ENCODE measurements at regions not wholly inside any gene's neighbourhood (a gene's known extent, or its start where the extent isn't known, plus 50 kb on each side); places are given as distances from the start of the nearest gene placed in this dataset.

DNA sequence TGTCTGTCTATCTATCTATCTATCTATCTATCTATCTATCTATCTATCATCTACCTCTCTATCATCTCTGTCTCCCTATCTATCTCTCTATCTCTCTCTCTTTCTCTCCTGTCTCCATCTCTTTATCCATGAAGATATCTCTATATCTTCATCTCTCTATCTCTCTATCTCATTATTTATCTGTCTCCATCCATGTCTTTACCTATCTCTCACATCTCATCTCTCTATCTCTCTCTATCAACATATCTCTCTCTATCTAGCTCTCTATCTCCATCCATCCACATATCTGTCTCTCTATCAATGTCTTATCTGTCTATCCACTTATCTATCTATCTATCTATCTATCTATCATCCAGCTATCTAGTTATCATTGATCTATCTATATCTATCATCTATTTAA, 292.1 kb upstream of the IRX2 start:
- Histone ChIP-seq H3K9me3 (no peaks in the 10 kb centered on the region), H3K36me3 (replicated peaks in 1 of 2; ENCODE audit: insufficient read depth in 1 of 2, low read depth in 2 of 2) (no peaks in the 10 kb centered on the region), H3K27ac (no peak overlapping the region), H3K27me3 (no peaks in the 10 kb centered on the region), H3K4me1 (no peaks in the 10 kb centered on the region), H3K4me3 (no peak overlapping the region)
- no peak for DNase-seq
- intact Hi-C loops (cut with DNase I): no loop called here
- no peak for ATAC-seq
- TF ChIP-seq, protein P1, sequence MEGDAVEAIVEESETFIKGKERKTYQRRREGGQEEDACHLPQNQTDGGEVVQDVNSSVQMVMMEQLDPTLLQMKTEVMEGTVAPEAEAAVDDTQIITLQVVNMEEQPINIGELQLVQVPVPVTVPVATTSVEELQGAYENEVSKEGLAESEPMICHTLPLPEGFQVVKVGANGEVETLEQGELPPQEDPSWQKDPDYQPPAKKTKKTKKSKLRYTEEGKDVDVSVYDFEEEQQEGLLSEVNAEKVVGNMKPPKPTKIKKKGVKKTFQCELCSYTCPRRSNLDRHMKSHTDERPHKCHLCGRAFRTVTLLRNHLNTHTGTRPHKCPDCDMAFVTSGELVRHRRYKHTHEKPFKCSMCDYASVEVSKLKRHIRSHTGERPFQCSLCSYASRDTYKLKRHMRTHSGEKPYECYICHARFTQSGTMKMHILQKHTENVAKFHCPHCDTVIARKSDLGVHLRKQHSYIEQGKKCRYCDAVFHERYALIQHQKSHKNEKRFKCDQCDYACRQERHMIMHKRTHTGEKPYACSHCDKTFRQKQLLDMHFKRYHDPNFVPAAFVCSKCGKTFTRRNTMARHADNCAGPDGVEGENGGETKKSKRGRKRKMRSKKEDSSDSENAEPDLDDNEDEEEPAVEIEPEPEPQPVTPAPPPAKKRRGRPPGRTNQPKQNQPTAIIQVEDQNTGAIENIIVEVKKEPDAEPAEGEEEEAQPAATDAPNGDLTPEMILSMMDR (IDR thresholded peaks at IDR 0.05): no peak
- TF ChIP-seq POLR2A (IDR thresholded peaks at IDR 0.05): no peak

DNA sequence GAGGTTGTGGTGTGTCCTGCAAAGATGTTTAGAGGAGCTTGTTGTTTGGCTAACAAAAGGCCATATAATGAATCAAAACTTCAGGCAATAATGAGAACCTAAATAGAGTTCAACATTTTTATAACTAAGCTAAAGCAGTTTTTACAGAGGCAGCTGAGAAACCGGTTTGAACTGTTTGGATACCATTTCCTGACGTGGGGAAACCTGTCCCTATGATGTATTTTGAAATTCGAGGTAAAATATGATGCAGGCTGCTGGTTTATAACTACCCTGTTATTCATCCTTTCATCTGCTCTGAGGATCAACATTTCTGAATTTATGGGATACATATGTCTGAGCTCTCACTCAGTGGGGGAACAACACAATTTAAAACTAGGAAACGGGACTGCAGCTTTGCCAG, 289.5 kb upstream of the IRX2 start:
- Histone ChIP-seq H3K4me3 (no peak overlapping the region), H3K9me3 (no peaks in the 10 kb centered on the region), H3K4me1 (no peaks in the 10 kb centered on the region), H3K27me3 (no peaks in the 10 kb centered on the region), H3K36me3 (replicated peaks in 1 of 2; ENCODE audit: insufficient read depth in 1 of 2, low read depth in 2 of 2) (no peaks in the 10 kb centered on the region), H3K27ac (no peak overlapping the region)
- intact Hi-C loops (cut with DNase I): no loop called here
- ATAC-seq: no peak
- TF ChIP-seq, protein P1 (IDR thresholded peaks at IDR 0.05): no peak
- TF ChIP-seq POLR2A (IDR thresholded peaks at IDR 0.05): no peak
- no peak for DNase-seq
- WGBS, 2 donors: 36 to 40% methylated on average over 4 of the region's 4 CpGs

- H3K27me3 ChIP-seq: no peaks in the 10 kb centered on the region
- intact Hi-C loops (cut with DNase I): no loop called here
- WGBS, 2 donors: 50 to 75% methylated on average over 5 to 13 of the region's 14 CpGs
- H3K36me3 ChIP-seq (replicated peaks in 1 of 2; ENCODE audit: insufficient read depth in 1 of 2, low read depth in 2 of 2): no peaks in the 10 kb centered on the region
- H3K4me3 ChIP-seq: no peak overlapping the region
- DNase-seq (no peak), ATAC-seq (no peak)
- no peaks in the 10 kb centered on the region for H3K4me1 ChIP-seq
- TF ChIP-seq, protein P1 (IDR thresholded peaks at IDR 0.05): no peak
- TF ChIP-seq POLR2A (IDR thresholded peaks at IDR 0.05): no peak
- H3K9me3 ChIP-seq: no peaks in the 10 kb centered on the region
- no peak overlapping the region for H3K27ac ChIP-seq
Measured at GRCh38 chr5:3036041-3036788, 284.7 kb upstream of the IRX2 start.

- WGBS, 2 donors: 82 to 93% methylated on average over 5 of the region's 5 CpGs
- Histone ChIP-seq H3K27ac (no peak overlapping the region), H3K9me3 (no peaks in the 10 kb centered on the region), H3K36me3 (replicated peaks in 1 of 2; ENCODE audit: insufficient read depth in 1 of 2, low read depth in 2 of 2) (no peaks in the 10 kb centered on the region), H3K27me3 (no peaks in the 10 kb centered on the region), H3K4me3 (no peak overlapping the region), H3K4me1 (no peaks in the 10 kb centered on the region)
- no peak for ATAC-seq
- DNase-seq: no peak
- intact Hi-C loops (cut with DNase I): no loop called here
- TF ChIP-seq, protein P1 (IDR thresholded peaks at IDR 0.05): no peak
- TF ChIP-seq POLR2A (IDR thresholded peaks at IDR 0.05): no peak
Measured at GRCh38 chr5:3035452-3035851, 284.0 kb upstream of the IRX2 start.

DNA sequence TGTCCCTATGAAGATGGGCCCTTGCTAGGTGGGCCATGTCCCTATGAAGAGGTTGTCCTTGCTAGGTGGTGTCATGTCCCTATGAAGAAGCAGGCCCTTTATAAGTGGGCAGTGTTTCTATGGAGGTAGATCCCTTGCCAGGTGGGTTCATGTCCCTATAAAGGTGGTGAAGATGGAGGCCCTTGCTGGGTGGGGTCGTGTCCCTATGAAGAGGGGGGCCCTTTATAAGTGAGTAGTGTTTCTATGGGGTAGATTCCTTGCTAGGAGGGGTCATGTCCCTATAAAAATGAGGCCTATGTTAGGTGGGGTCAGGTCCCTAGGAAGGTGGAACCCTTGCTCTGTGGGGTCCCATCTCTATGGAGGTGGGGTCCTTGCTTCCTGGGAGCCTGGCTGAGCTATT, 283.4 kb upstream of the IRX2 start:
- Histone ChIP-seq H3K4me3 (no peak overlapping the region), H3K27ac (no peak overlapping the region), H3K9me3 (no peaks in the 10 kb centered on the region), H3K27me3 (no peaks in the 10 kb centered on the region), H3K36me3 (replicated peaks in 1 of 2; ENCODE audit: insufficient read depth in 1 of 2, low read depth in 2 of 2) (no peaks in the 10 kb centered on the region), H3K4me1 (no peaks in the 10 kb centered on the region)
- ATAC-seq (no peak), DNase-seq (no peak)
- no peak for TF ChIP-seq POLR2A (IDR thresholded peaks at IDR 0.05)
- TF ChIP-seq, protein P1 (IDR thresholded peaks at IDR 0.05): no peak
- 20 to 46% methylated on average over 1 of the region's 1 CpG for WGBS, 2 donors
- intact Hi-C loops (cut with DNase I): no loop called here

Measured in body of pancreas (tissue), 4 donors.